Endodermal cell (in vitro differentiated cells): ENCODE measurements at regions not wholly inside any gene's neighbourhood (a gene's known extent, or its start where the extent isn't known, plus 50 kb on each side); places are given as distances from the start of the nearest gene placed in this dataset.
"Not testable (repeated sequence)": the region's sequence is repeated elsewhere in the genome, so short reads cannot be mapped to it uniquely, and the experiment has no call there.

Experiments
- DNase-seq: peaks from one replicate; pipeline ENCODE4 v3.0.0-alpha.2; 2017
- H3K27ac ChIP-seq: 2 replicates; pipeline ENCODE4 v1.5.1; 2013; ENCODE audit warnings: mild to moderate bottlenecking, low read depth, low read length, moderate library complexity
- H3K27me3 ChIP-seq: 2 replicates; pipeline ENCODE4 v1.6.1; 2013; ENCODE audit warnings: mild to moderate bottlenecking, low read length, moderate library complexity; ENCODE audit not compliant: insufficient read depth, control insufficient read depth, poor library complexity, severe bottlenecking
- H3K36me3 ChIP-seq: 2 replicates; pipeline ENCODE4 v1.7.0; 2013; ENCODE audit warnings: mild to moderate bottlenecking, low read length, moderate library complexity; ENCODE audit not compliant: control insufficient read depth, insufficient read depth
- H3K4me1 ChIP-seq: one replicate; pipeline ENCODE4 v1.7.0; 2013; ENCODE audit warnings: low read length; ENCODE audit not compliant: control insufficient read depth, insufficient read depth
- H3K4me3 ChIP-seq: 2 replicates; pipeline ENCODE4 v1.5.1; 2013; ENCODE audit warnings: mild to moderate bottlenecking, low read length, moderate library complexity
- H3K9ac ChIP-seq: 2 replicates; pipeline ENCODE4 v1.6.1; 2013; ENCODE audit warnings: mild to moderate bottlenecking, low read length, moderate library complexity; ENCODE audit not compliant: poor library complexity, severe bottlenecking; ENCODE audit errors: extremely low read depth
- H3K9me3 ChIP-seq: 2 replicates; pipeline ENCODE4 v1.6.1; 2013; ENCODE audit warnings: mild to moderate bottlenecking, low read length, moderate library complexity; ENCODE audit not compliant: control insufficient read depth
- H3K27ac Mint-ChIP-seq: 2 replicates; pipeline ENCODE4 v1.8.0; 2020; ENCODE audit warnings: mixed read lengths
- H3K27me3 Mint-ChIP-seq: 2 replicates; pipeline ENCODE4 v1.8.0; 2021; ENCODE audit warnings: mild to moderate bottlenecking, mixed read lengths; ENCODE audit not compliant: insufficient read depth
- H3K36me3 Mint-ChIP-seq: 2 replicates; pipeline ENCODE4 v1.8.0; 2020; ENCODE audit warnings: low read depth, mixed read lengths
- H3K4me1 Mint-ChIP-seq: 2 replicates; pipeline ENCODE4 v1.8.0; 2020; ENCODE audit warnings: mixed read lengths
- H3K4me3 Mint-ChIP-seq: 2 replicates; pipeline ENCODE4 v1.8.0; 2020; ENCODE audit warnings: mild to moderate bottlenecking, moderate library complexity, mixed read lengths
- H3K9me3 Mint-ChIP-seq: 2 replicates; pipeline ENCODE4 v1.8.0; 2020; ENCODE audit warnings: mild to moderate bottlenecking, mixed read lengths
- CTCF ChIP-seq: fragments of 200-600 bp; sonication (generic); conservative IDR thresholded peaks from 2 replicates; pipeline ENCODE4 v1.5.0; 2021; ENCODE audit warnings: antibody characterized with exemption, mild to moderate bottlenecking
- WGBS, 2 experiments: methylation state at CpG; one replicate each; pipeline versions ENCODE4 v1.1.5 to v1.1.7; 2013; ENCODE audit warnings: missing lambda C conversion rate in 2 of 2, mixed read lengths in 1 of 2; ENCODE audit not compliant: insufficient coverage in 1 of 2, insufficient read length in 1 of 2; 5-methylcytosine and 5-hydroxymethylcytosine counted together

DNA sequence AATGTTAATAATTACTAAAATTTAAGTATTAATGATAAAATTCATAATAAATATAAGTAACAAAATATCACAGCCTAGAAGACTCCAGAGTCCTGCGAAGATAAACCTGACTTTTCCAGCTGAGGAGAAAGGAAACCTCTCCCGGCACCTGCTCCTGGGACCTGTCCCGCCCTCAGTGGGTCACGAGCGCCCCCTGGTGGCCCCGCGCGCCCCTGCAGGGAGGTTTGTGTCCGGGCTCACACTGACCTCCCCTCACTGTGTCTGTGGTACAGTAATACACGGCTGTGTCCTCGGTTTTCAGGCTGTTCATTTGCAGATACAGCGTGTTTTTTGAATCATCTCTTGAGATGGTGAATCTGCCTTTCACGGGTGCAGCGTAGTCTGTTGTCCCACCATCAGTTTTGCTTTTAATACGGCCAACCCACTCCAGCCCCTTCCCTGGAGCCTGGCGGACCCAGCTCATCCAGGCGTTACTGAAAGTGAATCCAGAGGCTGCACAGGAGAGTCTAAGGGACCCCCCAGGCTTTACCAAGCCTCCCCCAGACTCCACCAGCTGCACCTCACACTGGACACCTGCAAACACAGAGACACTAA lies 627.1 kb downstream of the TMEM121 start:
- peak; percentile 82 for DNase-seq
- H3K4me1 Mint-ChIP-seq, H3K27me3 Mint-ChIP-seq, H3K36me3 Mint-ChIP-seq, H3K27ac Mint-ChIP-seq, H3K4me3 ChIP-seq, H3K4me3 Mint-ChIP-seq, H3K4me1 ChIP-seq, H3K36me3 ChIP-seq, H3K27ac ChIP-seq, H3K27me3 ChIP-seq, H3K9ac ChIP-seq: not testable (repeated sequence)
- H3K9me3 ChIP-seq, result peaks cover 32% of the 10 kb centered on the region
- peak; percentile 66 for TF ChIP-seq CTCF
- H3K9me3 Mint-ChIP-seq, result peaks cover 74% of the 10 kb centered on the region
- WGBS, 2 experiments, result 48 to 51% methylated on average over 5 to 17 of the region's 17 CpGs

GRCh38 chr14:106163316-106163715 lies 636.9 kb downstream of the TMEM121 start:
- no peaks in the 10 kb centered on the region for H3K27me3 Mint-ChIP-seq
- Histone ChIP-seq H3K9me3 (peaks cover 39% of the 10 kb centered on the region), H3K27ac (no peak overlapping the region), H3K4me1 (no peaks in the 10 kb centered on the region), H3K9ac (no peak overlapping the region), H3K4me3 (no peak overlapping the region), H3K36me3 (no peaks in the 10 kb centered on the region), H3K27me3 (no peaks in the 10 kb centered on the region)
- TF ChIP-seq CTCF, result no peak
- H3K27ac Mint-ChIP-seq, result no peak overlapping the region
- DNase-seq, result no peak
- H3K36me3 Mint-ChIP-seq, result peaks cover 2% of the 10 kb centered on the region
- H3K4me3 Mint-ChIP-seq, result no peak overlapping the region
- 73% methylated on average over 3 of the region's 3 CpGs; no CpG with 5 or more reads in 1 of the 2 experiments for WGBS, 2 experiments
- H3K9me3 Mint-ChIP-seq, result peaks cover 94% of the 10 kb centered on the region
- no peaks in the 10 kb centered on the region for H3K4me1 Mint-ChIP-seq

DNA sequence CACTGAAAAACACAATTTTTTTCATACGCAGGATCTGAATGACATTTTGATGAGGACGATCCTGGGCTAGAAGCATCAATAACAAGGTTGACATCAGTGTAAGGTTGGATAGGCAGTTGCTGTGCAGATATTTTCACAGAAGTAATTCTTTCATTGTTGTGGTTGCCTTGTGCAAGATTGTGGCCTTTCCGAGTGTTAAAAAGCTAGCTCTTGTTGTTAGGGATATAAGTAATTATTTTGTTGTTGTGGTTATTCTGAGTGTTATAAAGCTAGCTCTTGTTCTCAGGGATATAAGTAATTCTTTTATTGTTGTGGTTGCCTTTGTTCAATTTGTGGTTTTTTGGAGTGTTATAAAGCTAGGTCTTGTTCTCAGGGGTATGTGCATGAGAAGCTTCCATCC lies 637.4 kb downstream of the TMEM121 start:
- peaks cover 92% of the 10 kb centered on the region for H3K9me3 Mint-ChIP-seq
- H3K4me3 Mint-ChIP-seq, H3K27ac Mint-ChIP-seq: not testable (repeated sequence)

DNA sequence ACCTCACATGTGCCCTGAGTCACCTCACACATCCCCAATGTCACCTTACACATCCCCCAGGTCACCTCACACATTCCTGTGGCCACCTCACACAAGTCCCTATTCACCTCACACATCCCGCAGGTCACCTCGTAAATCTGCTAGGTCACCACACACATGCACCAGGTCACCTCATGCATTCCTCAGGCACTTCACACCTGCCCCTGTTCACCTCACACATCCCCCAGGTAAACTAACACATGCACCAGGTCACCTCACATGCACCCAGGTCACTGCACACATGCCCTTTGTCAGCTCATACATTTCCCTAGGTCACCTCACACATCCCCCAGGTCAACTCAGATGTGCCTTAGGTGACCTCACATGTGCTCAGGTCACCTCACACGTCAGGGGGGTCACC lies 639.8 kb downstream of the TMEM121 start:
- H3K36me3 Mint-ChIP-seq, result peaks cover 2% of the 10 kb centered on the region
- H3K9me3 Mint-ChIP-seq, result peaks cover 88% of the 10 kb centered on the region
- H3K27me3 Mint-ChIP-seq, result no peaks in the 10 kb centered on the region
- H3K4me1 Mint-ChIP-seq, result no peaks in the 10 kb centered on the region
- no peak overlapping the region for H3K9ac ChIP-seq
- H3K27me3 ChIP-seq, result no peaks in the 10 kb centered on the region
- H3K9me3 ChIP-seq, result peaks cover 34% of the 10 kb centered on the region
- no peak for DNase-seq
- peak overlapping the region; percentile 58 for H3K4me3 ChIP-seq
- TF ChIP-seq CTCF, result no peak
- no peak overlapping the region for H3K27ac ChIP-seq
- H3K36me3 ChIP-seq, result no peaks in the 10 kb centered on the region
- H3K4me1 ChIP-seq, result no peaks in the 10 kb centered on the region
- 14 to 69% methylated on average over 1 to 3 of the region's 3 CpGs for WGBS, 2 experiments
- no peak overlapping the region for H3K27ac Mint-ChIP-seq
- H3K4me3 Mint-ChIP-seq, result no peak overlapping the region

More for the DNA sequence above, 637.4 kb downstream of the TMEM121 start:
- H3K4me3 ChIP-seq, H3K4me1 ChIP-seq, H3K36me3 ChIP-seq, H3K9ac ChIP-seq, H3K27me3 Mint-ChIP-seq, H3K27ac ChIP-seq, DNase-seq, H3K27me3 ChIP-seq, H3K4me1 Mint-ChIP-seq, H3K36me3 Mint-ChIP-seq: not testable (repeated sequence)
- peaks cover 36% of the 10 kb centered on the region for H3K9me3 ChIP-seq
- WGBS, 2 experiments, result 56 to 90% methylated on average over 2 to 3 of the region's 3 CpGs
